Cardiac muscle cell (in vitro differentiated cells and primary cell): ENCODE measurements at regions not wholly inside any gene's neighbourhood (a gene's known extent, or its start where the extent isn't known, plus 50 kb on each side); places are given as distances from the start of the nearest gene placed in this dataset.
"Not testable (repeated sequence)": the region's sequence is repeated elsewhere in the genome, so short reads cannot be mapped to it uniquely, and the experiment has no call there.

ENCODE experiments used
- DNase-seq, 2 donors: peaks; one replicate each; pipeline versions ENCODE4 v3.0.0 to v3.0.0-alpha.2; 2010 to 2017; ENCODE audit warnings: low read depth in 1 of 2, low spot score in 1 of 2
- H3K27ac ChIP-seq: fragments of 200-600 bp; sonication (generic); 2 replicates; pipeline ENCODE4 v1.5.1; 2016
- H3K27me3 ChIP-seq: fragments of 200-600 bp; sonication (generic); 2 replicates; pipeline ENCODE4 v1.6.0; 2016; ENCODE audit warnings: control low read depth
- H3K36me3 ChIP-seq: fragments of 200-600 bp; sonication (generic); 2 replicates; pipeline ENCODE4 v1.5.1; 2016; ENCODE audit warnings: control low read depth
- H3K4me1 ChIP-seq: fragments of 200-600 bp; sonication (generic); 2 replicates; pipeline ENCODE4 v1.8.1; 2017; ENCODE audit warnings: low read depth, mild to moderate bottlenecking, mixed run types
- H3K4me3 ChIP-seq: fragments of 200-600 bp; sonication (generic); 2 replicates; pipeline ENCODE4 v1.5.1; 2016; ENCODE audit warnings: mild to moderate bottlenecking
- H3K9me3 ChIP-seq: fragments of 200-600 bp; sonication (generic); 2 replicates; pipeline ENCODE4 v1.5.1; 2017; ENCODE audit warnings: low read depth, mild to moderate bottlenecking, control low read depth
- CTCF ChIP-seq: IDR thresholded peaks from 2 replicates; pipeline ENCODE4 v1.5.1; 2012; ENCODE audit warnings: low read depth, mild to moderate bottlenecking, low read length

- H3K4me1 ChIP-seq: no peaks in the 10 kb centered on the region
- H3K36me3 ChIP-seq: no peaks in the 10 kb centered on the region
- no peak for TF ChIP-seq CTCF
- no peaks in the 10 kb centered on the region for H3K9me3 ChIP-seq
- DNase-seq: no peak
- no peaks in the 10 kb centered on the region for H3K27me3 ChIP-seq
- no peak overlapping the region for H3K4me3 ChIP-seq
- no peak overlapping the region for H3K27ac ChIP-seq
Measured at GRCh38 chr3:171526146-171526545, 65.9 kb upstream of the TNIK start.

- no peak for DNase-seq
- Histone ChIP-seq H3K36me3 (no peaks in the 10 kb centered on the region), H3K27ac (no peak overlapping the region), H3K27me3 (no peaks in the 10 kb centered on the region), H3K9me3 (no peaks in the 10 kb centered on the region), H3K4me1 (no peaks in the 10 kb centered on the region), H3K4me3 (no peak overlapping the region)
- no peak for TF ChIP-seq CTCF
Measured at GRCh38 chr3:171525437-171525836, 65.2 kb upstream of the TNIK start.

GRCh38 chr3:171524921-171525310, 64.7 kb upstream of the TNIK start:
- no peaks in the 10 kb centered on the region for H3K4me1 ChIP-seq
- no peak for DNase-seq
- H3K36me3 ChIP-seq: no peaks in the 10 kb centered on the region
- no peak for TF ChIP-seq CTCF
- no peak overlapping the region for H3K27ac ChIP-seq
- H3K9me3 ChIP-seq: no peaks in the 10 kb centered on the region
- no peak overlapping the region for H3K4me3 ChIP-seq
- H3K27me3 ChIP-seq: no peaks in the 10 kb centered on the region

- peak in 1 of 2 donors; percentile 23 for DNase-seq
Measured at GRCh38 chr3:171522651-171523050, 62.4 kb upstream of the TNIK start.

GRCh38 chr3:171519423-171519822, 59.2 kb upstream of the TNIK start:
- not testable (repeated sequence) for H3K27ac ChIP-seq, H3K27me3 ChIP-seq, H3K4me3 ChIP-seq, H3K36me3 ChIP-seq, DNase-seq, H3K4me1 ChIP-seq, H3K9me3 ChIP-seq

More at GRCh38 chr3:171522651-171523050, 62.4 kb upstream of the TNIK start:
- TF ChIP-seq CTCF: no peak
- H3K27me3 ChIP-seq: no peaks in the 10 kb centered on the region
- no peak overlapping the region for H3K27ac ChIP-seq
- H3K4me3 ChIP-seq: no peak overlapping the region
- H3K36me3 ChIP-seq: no peaks in the 10 kb centered on the region
- H3K4me1 ChIP-seq: no peaks in the 10 kb centered on the region
- no peaks in the 10 kb centered on the region for H3K9me3 ChIP-seq

- Histone ChIP-seq H3K9me3 (no peaks in the 10 kb centered on the region), H3K4me3 (no peak overlapping the region), H3K36me3 (no peaks in the 10 kb centered on the region)
Measured at GRCh38 chr3:171516765-171517164, 56.6 kb upstream of the TNIK start.

More at GRCh38 chr3:171516765-171517164, 56.6 kb upstream of the TNIK start:
- no peak for DNase-seq
- Histone ChIP-seq H3K27me3 (no peaks in the 10 kb centered on the region), H3K4me1 (no peaks in the 10 kb centered on the region), H3K27ac (no peak overlapping the region)
- no peak for TF ChIP-seq CTCF
